K562 (cell line): ENCODE measurements at regions not wholly inside any gene's neighbourhood (a gene's known extent, or its start where the extent isn't known, plus 50 kb on each side); places are given as distances from the start of the nearest gene placed in this dataset.

Experiments
- ATAC-seq: fragments of 200-7000 bp; cut with Tn5 transposase; 3 replicates; pipeline ENCODE4 v1.9.1; 2020; ENCODE audit warnings: moderate library complexity
- BruUV-seq: library from RNA; stranded (reverse); fragments of 400-500 nt; replicated peaks from 2 replicates; lab custom pipeline; 2021; lab: Mats Ljungman, UMichigan
- CTCF ChIA-PET: fragments of 300-600 bp; formaldehyde crosslinking; extraction: SDS; loops from one replicate; lab custom pipeline; 2021; ENCODE audit warnings: low intra/inter-chr PET ratio; lab: Yijun Ruan, JAX
- POLR2A ChIA-PET: fragments of 300-600, 350-650 bp; sonication (Branson Sonifier 250); formaldehyde crosslinking; extraction: SDS; loops from one replicate; lab custom pipeline; 2021; ENCODE audit warnings: antibody characterized with exemption, inconsistent platforms; lab: Yijun Ruan, JAX
- DNase-seq, 4 experiments: peaks; one replicate each; pipeline versions ENCODE4 v3.0.0 to v3.0.0-alpha.2; 2011 to 2018; ENCODE audit warnings: low spot score in 3 of 4, mixed read lengths in 3 of 4; ENCODE audit errors: extremely low read depth in 1 of 4
- FAIRE-seq: peaks from 2 replicates; lab custom pipeline; 2011; peaks lifted over from hg19 to GRCh38; lab: Jason Lieb, UNC
- H2AFZ ChIP-seq: 2 replicates; pipeline ENCODE4 v1.6.0; 2011; ENCODE audit warnings: low read depth, low read length, control low read depth, inconsistent platforms
- H3K27ac ChIP-seq: fragments of 200-600 bp; 3 replicates; pipeline ENCODE4 v1.8.0; 2011; ENCODE audit warnings: low read depth, mild to moderate bottlenecking, control low read depth, inconsistent platforms, low read length, moderate library complexity, mixed read lengths; ENCODE audit errors: extremely low read depth
- H3K27me3 ChIP-seq, 2 experiments: fragments of 300-600 bp in 1 of 2; 2 replicates in 1 of 2; 3 replicates in 1 of 2; pipeline versions ENCODE4 v1.6.0 to v1.8.0; 2011; ENCODE audit warnings: inconsistent platforms in 2 of 2, low read length in 2 of 2, mild to moderate bottlenecking in 1 of 2, mixed read lengths in 1 of 2, moderate library complexity in 1 of 2; ENCODE audit not compliant: control insufficient read depth in 2 of 2, insufficient read depth in 2 of 2
- H3K36me3 ChIP-seq: fragments of 300-600 bp; 3 replicates; pipeline ENCODE4 v1.8.0; 2011; ENCODE audit warnings: mild to moderate bottlenecking, low read length, inconsistent platforms; ENCODE audit not compliant: control insufficient read depth, insufficient read depth
- H3K4me1 ChIP-seq, 2 experiments: fragments of 200-600 bp in 1 of 2; replicated peaks in 1 of 2; 2 replicates in 1 of 2; 3 replicates in 1 of 2; pipeline versions ENCODE4 v1.5.1 to v1.8.0; 2011; ENCODE audit warnings: inconsistent platforms in 2 of 2, low read length in 2 of 2, mild to moderate bottlenecking in 1 of 2, mixed read lengths in 1 of 2, moderate library complexity in 1 of 2; ENCODE audit not compliant: control insufficient read depth in 2 of 2, insufficient read depth in 2 of 2
- H3K4me2 ChIP-seq: 2 replicates; pipeline ENCODE4 v1.6.1; 2011; ENCODE audit warnings: low read length, control low read depth, inconsistent platforms, mixed read lengths; ENCODE audit not compliant: insufficient read depth
- H3K4me3 ChIP-seq: fragments of 200-600 bp; sonication (generic), shearing (Covaris generic); 2 replicates; pipeline ENCODE4 v1.5.1; 2016; ENCODE audit warnings: control low read depth, inconsistent platforms
- H3K79me2 ChIP-seq: fragments of 200-600 bp; 3 replicates; pipeline ENCODE4 v1.8.0; 2011; ENCODE audit warnings: low read length, inconsistent platforms; ENCODE audit not compliant: control insufficient read depth, insufficient read depth
- H3K9ac ChIP-seq, 2 experiments: 2 replicates each; pipeline versions ENCODE4 v1.6.0 to v1.6.1; 2011; ENCODE audit warnings: low read depth in 2 of 2, low read length in 2 of 2, control low read depth in 1 of 2, inconsistent platforms in 1 of 2, mild to moderate bottlenecking in 1 of 2, mixed read lengths in 1 of 2; ENCODE audit not compliant: insufficient read depth in 1 of 2
- H3K9me1 ChIP-seq: one replicate; pipeline ENCODE4 v1.6.0; 2011; ENCODE audit warnings: inconsistent platforms, mild to moderate bottlenecking, low read length, moderate library complexity; ENCODE audit not compliant: control insufficient read depth, insufficient read depth
- H3K9me3 ChIP-seq: replicated peaks from 2 replicates; pipeline ENCODE4 v1.5.1; 2011; ENCODE audit warnings: low read depth, low read length, inconsistent platforms; ENCODE audit not compliant: control insufficient read depth, insufficient read depth
- H4K20me1 ChIP-seq: replicated peaks from 2 replicates; pipeline ENCODE4 v1.6.1; 2011; ENCODE audit warnings: low read length, inconsistent platforms, mixed read lengths; ENCODE audit not compliant: control insufficient read depth, insufficient read depth
- CXXC5 ChIP-seq: fragments of 250-450 bp; sonication (Bioruptor Pico); IDR thresholded peaks from 2 replicates; pipeline ENCODE4 v1.8.0; 2022; ENCODE audit warnings: inconsistent platforms, mild to moderate bottlenecking, moderate library complexity
- ETS2 ChIP-seq: IDR thresholded peaks from 2 replicates; pipeline ENCODE4 v1.6.1; 2016; ENCODE audit warnings: borderline replicate concordance, missing genetic modification characterization, mild to moderate bottlenecking, moderate library complexity, missing compliant biosample characterization; ENCODE audit not compliant: poor library complexity, severe bottlenecking
- HMGN3 ChIP-seq: IDR thresholded peaks from 2 replicates; pipeline ENCODE4 v1.6.1; 2011; ENCODE audit warnings: borderline replicate concordance, low read depth, mild to moderate bottlenecking, mixed read lengths, low read length; ENCODE audit not compliant: insufficient read length; ENCODE audit errors: extremely low read depth
- KAT8 ChIP-seq: fragments of 450-650 bp; IDR thresholded peaks from 2 replicates; pipeline ENCODE4 v1.6.1; 2016; ENCODE audit warnings: low read depth, mild to moderate bottlenecking
- KLF16 ChIP-seq: IDR thresholded peaks from 2 replicates; pipeline ENCODE4 v1.6.1; 2016; ENCODE audit warnings: antibody characterized with exemption
- MCM3 ChIP-seq: fragments of 450-650 bp; IDR thresholded peaks from 2 replicates; pipeline ENCODE4 v1.6.1; 2016
- NKRF ChIP-seq: fragments of 450-650 bp; IDR thresholded peaks from 2 replicates; pipeline ENCODE4 v1.6.1; 2016; ENCODE audit warnings: borderline replicate concordance
- PHTF2 ChIP-seq: fragments of 250-450 bp; sonication (Bioruptor Pico); IDR thresholded peaks from 2 replicates; pipeline ENCODE4 v1.5.0; 2021; ENCODE audit warnings: mild to moderate bottlenecking
- POLR3A ChIP-seq: IDR thresholded peaks from 2 replicates; pipeline ENCODE4 v1.6.1; 2011; ENCODE audit warnings: borderline replicate concordance, mild to moderate bottlenecking, moderate library complexity; ENCODE audit not compliant: insufficient read length, insufficient read depth; ENCODE audit errors: extremely low read depth
- SMARCC2 ChIP-seq: fragments of 450-650 bp; IDR thresholded peaks from 2 replicates; pipeline ENCODE4 v1.6.1; 2017; ENCODE audit warnings: antibody characterized with exemption, moderate library complexity, mild to moderate bottlenecking, low read depth
- THAP12 ChIP-seq: fragments of 250-450 bp; sonication (Bioruptor Pico); IDR thresholded peaks from 2 replicates; pipeline ENCODE4 v1.9.0; 2021; ENCODE audit warnings: mild to moderate bottlenecking, inconsistent platforms
- ZKSCAN3 ChIP-seq: fragments of 250-450 bp; sonication (Bioruptor Pico); IDR thresholded peaks from 2 replicates; pipeline ENCODE4 v1.4.0; 2020
- ZNF41 ChIP-seq: fragments of 250-450 bp; sonication (Bioruptor Pico); conservative IDR thresholded peaks from 2 replicates; pipeline ENCODE4 v1.4.0; 2020; ENCODE audit warnings: mild to moderate bottlenecking
- WGBS: fragments of 100-300 bp; shearing (Covaris generic); methylation state at CpG from one replicate; pipeline ENCODE4 v1.1.6; 2016; ENCODE audit warnings: low coverage, mixed read lengths; ENCODE audit not compliant: insufficient coverage; ENCODE audit errors: missing lambda C conversion rate; 5-methylcytosine and 5-hydroxymethylcytosine counted together
- in situ Hi-C: fragments of 300-500 bp; cut with MboI; formaldehyde crosslinking; loops from 4 replicates; pipeline ENCODE4 v1.15.0; 2018; ENCODE audit warnings: inconsistent platforms, mixed read lengths
- intact Hi-C: fragments of 100-400 bp; cut with micrococcal nuclease; formaldehyde crosslinking; loops from 2 replicates; pipeline ENCODE4 v1.14.2; 2022
- TF ChIP-seq, protein P1 (sequence below): fragments of 250-450 bp; sonication (Bioruptor Pico); IDR thresholded peaks from 2 replicates; pipeline ENCODE4 v1.4.0; 2020; ENCODE audit warnings: mild to moderate bottlenecking, moderate library complexity
- TF ChIP-seq, protein P2 (sequence below): fragments of 250-450 bp; sonication (Bioruptor Pico); IDR thresholded peaks from 2 replicates; pipeline ENCODE4 v1.4.0; 2020; ENCODE audit warnings: mild to moderate bottlenecking

GRCh38 chr20:11403711-11404110 lies 514.0 kb upstream of the BTBD3 start (continued):
- no peak for TF ChIP-seq NKRF
- no peak for TF ChIP-seq SMARCC2
- no peak for TF ChIP-seq ZKSCAN3 (CRISPR knock-in tag)
- TF ChIP-seq MCM3: no peak

DNA sequence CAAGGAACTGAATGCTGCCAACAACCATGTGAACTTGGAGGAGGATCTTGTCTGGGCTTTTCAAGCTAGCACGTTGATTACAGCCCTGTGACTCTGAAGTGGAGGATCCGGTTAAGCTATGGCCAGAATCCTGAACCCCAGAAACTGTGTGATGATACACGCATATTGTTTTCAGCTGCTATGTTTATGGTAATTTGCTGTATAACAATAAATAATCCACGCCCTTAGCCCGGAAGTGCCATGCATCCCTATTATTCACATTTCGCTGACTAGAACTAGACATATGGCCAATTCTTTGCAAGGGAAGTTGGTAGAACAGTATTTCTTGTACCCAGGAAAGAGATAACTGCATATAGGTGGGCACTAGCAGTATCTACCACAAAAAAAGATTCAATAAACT lies 510.8 kb upstream of the BTBD3 start:
- Histone ChIP-seq H3K27ac (no peak overlapping the region), H3K4me3 (no peak overlapping the region), H4K20me1 (no peaks in the 10 kb centered on the region), H3K27me3 (no peaks in the 10 kb centered on the region), H3K9me3 (no peaks in the 10 kb centered on the region), H3K9ac (no peak overlapping the region), H2AFZ (no peak overlapping the region), H3K79me2 (no peaks in the 10 kb centered on the region), H3K9me1 (no peaks in the 10 kb centered on the region), H3K36me3 (no peaks in the 10 kb centered on the region), H3K4me2 (no peak overlapping the region), H3K4me1 (no peaks in the 10 kb centered on the region)
- DNase-seq (no peak), ATAC-seq (no peak), FAIRE-seq (no peak)
- POLR2A ChIA-PET: no interaction called here
- no TSS peak for BruUV-seq
- WGBS: 0% methylated on average over 6 of the region's 6 CpGs
- intact Hi-C loops (no loop called here), in situ Hi-C loops (no loop called here)
- CTCF ChIA-PET: no interaction called here
- TF ChIP-seq, protein P1, sequence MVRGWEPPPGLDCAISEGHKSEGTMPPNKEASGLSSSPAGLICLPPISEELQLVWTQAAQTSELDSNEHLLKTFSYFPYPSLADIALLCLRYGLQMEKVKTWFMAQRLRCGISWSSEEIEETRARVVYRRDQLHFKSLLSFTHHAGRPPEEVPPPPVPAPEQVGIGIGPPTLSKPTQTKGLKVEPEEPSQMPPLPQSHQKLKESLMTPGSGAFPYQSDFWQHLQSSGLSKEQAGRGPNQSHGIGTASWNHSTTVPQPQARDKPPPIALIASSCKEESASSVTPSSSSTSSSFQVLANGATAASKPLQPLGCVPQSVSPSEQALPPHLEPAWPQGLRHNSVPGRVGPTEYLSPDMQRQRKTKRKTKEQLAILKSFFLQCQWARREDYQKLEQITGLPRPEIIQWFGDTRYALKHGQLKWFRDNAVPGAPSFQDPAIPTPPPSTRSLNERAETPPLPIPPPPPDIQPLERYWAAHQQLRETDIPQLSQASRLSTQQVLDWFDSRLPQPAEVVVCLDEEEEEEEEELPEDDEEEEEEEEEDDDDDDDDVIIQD (CRISPR knock-in tag): no peak
- TF ChIP-seq CXXC5 (CRISPR knock-in tag): no peak
- no peak for TF ChIP-seq HMGN3
- TF ChIP-seq PHTF2 (CRISPR knock-in tag): no peak
- TF ChIP-seq ZNF41 (CRISPR knock-in tag): no peak
- TF ChIP-seq KAT8: no peak
- TF ChIP-seq, protein P2, sequence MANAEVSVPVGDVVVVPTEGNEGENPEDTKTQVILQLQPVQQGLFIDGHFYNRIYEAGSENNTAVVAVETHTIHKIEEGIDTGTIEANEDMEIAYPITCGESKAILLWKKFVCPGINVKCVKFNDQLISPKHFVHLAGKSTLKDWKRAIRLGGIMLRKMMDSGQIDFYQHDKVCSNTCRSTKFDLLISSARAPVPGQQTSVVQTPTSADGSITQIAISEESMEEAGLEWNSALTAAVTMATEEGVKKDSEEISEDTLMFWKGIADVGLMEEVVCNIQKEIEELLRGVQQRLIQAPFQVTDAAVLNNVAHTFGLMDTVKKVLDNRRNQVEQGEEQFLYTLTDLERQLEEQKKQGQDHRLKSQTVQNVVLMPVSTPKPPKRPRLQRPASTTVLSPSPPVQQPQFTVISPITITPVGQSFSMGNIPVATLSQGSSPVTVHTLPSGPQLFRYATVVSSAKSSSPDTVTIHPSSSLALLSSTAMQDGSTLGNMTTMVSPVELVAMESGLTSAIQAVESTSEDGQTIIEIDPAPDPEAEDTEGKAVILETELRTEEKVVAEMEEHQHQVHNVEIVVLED (CRISPR knock-in tag): no peak
- no peak for TF ChIP-seq ETS2 (tag)
- no peak for TF ChIP-seq KLF16
- TF ChIP-seq THAP12 (CRISPR knock-in tag): no peak
- no peak for TF ChIP-seq POLR3A
